Choroid plexus epithelial cell (primary cell): ENCODE measurements at regions not wholly inside any gene's neighbourhood (a gene's known extent, or its start where the extent isn't known, plus 50 kb on each side); places are given as distances from the start of the nearest gene placed in this dataset.
"Not testable (repeated sequence)": the region's sequence is repeated elsewhere in the genome, so short reads cannot be mapped to it uniquely, and the experiment has no call there.

ENCODE experiments used
- DNase-seq: peaks from one replicate; pipeline ENCODE4 v3.0.0-alpha.2; 2010; ENCODE audit warnings: low read depth
- H3K4me3 ChIP-seq: 2 replicates; pipeline ENCODE4 v1.5.1; 2011; ENCODE audit warnings: low read depth, mild to moderate bottlenecking, control low read depth, low read length, moderate library complexity
- CTCF ChIP-seq: conservative IDR thresholded peaks from 2 replicates; pipeline ENCODE4 v1.5.1; 2011; ENCODE audit warnings: low read depth, mild to moderate bottlenecking, control low read depth, inconsistent platforms, low read length, moderate library complexity

DNA sequence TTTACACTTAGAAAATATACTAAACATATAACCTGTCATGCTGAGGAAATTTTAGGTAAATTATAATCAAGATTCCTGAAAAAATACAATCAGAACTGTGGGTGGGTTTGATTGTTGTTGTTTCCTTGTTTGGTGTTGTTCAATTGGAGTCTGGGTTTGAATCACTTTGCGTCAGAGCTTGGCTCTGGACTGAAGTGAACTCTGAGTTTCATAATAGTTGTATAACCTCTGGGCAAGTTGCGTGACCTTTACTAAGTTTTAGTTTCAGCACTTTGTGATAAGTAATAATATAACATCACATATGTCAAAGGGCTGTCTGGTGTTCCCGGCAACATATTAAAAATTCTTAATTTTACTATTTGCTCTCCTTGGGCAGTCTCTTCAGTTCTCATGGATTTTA, 758.1 kb downstream of the RAPGEF2 start:
- peak; percentile 14 for DNase-seq
- TF ChIP-seq CTCF, result no peak
- no peak overlapping the region for H3K4me3 ChIP-seq

GRCh38 chr4:159864337-159864736, 761.5 kb downstream of the RAPGEF2 start:
- H3K4me3 ChIP-seq, result no peak overlapping the region
- DNase-seq, result no peak
- TF ChIP-seq CTCF, result no peak

GRCh38 chr4:159867673-159868072, 764.8 kb downstream of the RAPGEF2 start:
- H3K4me3 ChIP-seq, result no peak overlapping the region
- no peak for DNase-seq
- TF ChIP-seq CTCF, result no peak

DNA sequence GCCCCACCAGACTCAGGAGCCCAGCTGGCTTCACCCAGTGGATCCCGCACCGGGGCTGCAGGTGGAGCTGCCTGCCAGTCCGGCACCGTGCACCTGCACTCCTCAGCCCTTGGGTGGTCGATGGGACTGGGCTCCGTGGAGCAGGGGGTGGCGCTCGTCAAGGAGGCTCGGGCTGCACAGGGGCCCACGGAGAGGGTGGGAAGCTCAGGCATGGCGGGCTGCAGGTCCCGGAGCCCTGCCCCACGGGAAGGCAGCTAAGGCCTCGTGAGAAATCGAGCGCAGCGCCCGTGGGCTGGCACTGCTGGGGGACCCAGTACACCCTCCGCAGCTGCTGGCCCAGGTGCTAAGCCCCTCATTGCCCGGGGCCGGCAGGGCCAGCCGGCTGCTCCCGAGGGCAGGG, 766.1 kb downstream of the RAPGEF2 start:
- not testable (repeated sequence) for H3K4me3 ChIP-seq, DNase-seq

- DNase-seq, result peak; percentile 4
- TF ChIP-seq CTCF, result no peak
- H3K4me3 ChIP-seq, result no peak overlapping the region
These were observed 768.3 kb downstream of the RAPGEF2 start for GRCh38 chr4:159871141-159871540.

GRCh38 chr4:159881158-159881557, 778.3 kb downstream of the RAPGEF2 start:
- no peak for TF ChIP-seq CTCF
- H3K4me3 ChIP-seq, result no peak overlapping the region
- no peak for DNase-seq

GRCh38 chr4:159884989-159885388, 782.1 kb downstream of the RAPGEF2 start:
- DNase-seq, result no peak
- TF ChIP-seq CTCF, result no peak
- no peak overlapping the region for H3K4me3 ChIP-seq

DNA sequence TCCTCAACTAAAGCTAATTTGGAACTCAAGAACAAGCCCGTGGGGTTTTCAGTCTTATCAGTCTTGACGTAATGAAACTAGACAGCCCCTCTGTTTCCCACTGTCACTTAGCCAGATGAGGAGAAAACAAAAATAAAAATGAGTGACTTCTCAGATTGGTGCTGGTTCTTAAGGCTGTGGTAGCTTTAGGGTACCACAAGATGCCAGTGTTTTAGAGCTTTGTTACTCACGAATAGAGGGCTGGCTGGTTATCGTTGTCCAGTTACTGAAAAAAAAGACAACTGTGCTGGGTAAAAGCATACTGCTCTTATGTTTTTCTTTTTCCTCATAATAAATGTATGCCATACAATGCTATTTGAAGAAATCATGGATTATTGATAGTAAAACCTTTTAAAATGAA, 796.7 kb downstream of the RAPGEF2 start:
- no peak for DNase-seq
- H3K4me3 ChIP-seq, result no peak overlapping the region
- TF ChIP-seq CTCF, result no peak
